Stomach (tissue), 4 donors: ENCODE measurements at regions not wholly inside any gene's neighbourhood (a gene's known extent, or its start where the extent isn't known, plus 50 kb on each side); places are given as distances from the start of the nearest gene placed in this dataset.

Experiments used
- EP300 ChIP-seq: sonication (generic); formaldehyde crosslinking; IDR thresholded peaks from one replicate; pipeline ENCODE4 v1.6.1; 2017; ENCODE audit warnings: antibody characterized with exemption
- POLR2A ChIP-seq, 4 donors: fragments of 450-650 bp; IDR thresholded peaks; one replicate each; pipeline ENCODE4 v1.6.1; 2016; ENCODE audit warnings: antibody characterized with exemption in 4 of 4, control low read depth in 2 of 4, mild to moderate bottlenecking in 1 of 4, moderate library complexity in 1 of 4
- POLR2AphosphoS5 ChIP-seq, 3 donors: sonication (generic); formaldehyde crosslinking; IDR thresholded peaks; one replicate each; pipeline ENCODE4 v1.6.1; 2016; ENCODE audit warnings: antibody characterized with exemption in 3 of 3
- TF ChIP-seq, protein P1 (sequence below), 7 experiments: fragments of 450-650 bp in 4 of 7; fragments of 200-600 bp in 3 of 7; sonication (generic) in 3 of 7; IDR thresholded peaks; one replicate each; pipeline ENCODE4 v1.5.1; 2016 to 2019; ENCODE audit warnings: antibody characterized with exemption in 7 of 7, control low read depth in 2 of 7, mild to moderate bottlenecking in 1 of 7

DNA sequence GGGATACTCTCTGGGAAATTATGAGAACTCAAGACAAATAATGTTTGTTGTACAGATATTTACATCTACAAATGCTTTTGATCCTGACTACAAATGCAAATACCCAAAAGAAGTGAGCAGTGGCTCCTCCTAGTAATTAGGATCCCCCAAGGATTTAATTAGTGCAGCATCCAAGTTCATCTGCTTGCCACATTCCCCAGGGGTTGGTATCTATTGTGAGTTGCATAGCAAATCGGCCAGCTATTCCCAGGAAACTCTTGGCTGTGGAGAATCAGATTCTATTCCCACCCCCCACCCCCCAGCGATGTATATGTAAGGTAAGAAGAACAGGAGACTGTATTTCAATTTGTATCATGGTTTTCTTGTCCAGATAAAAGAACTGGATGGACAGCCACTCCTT lies 725.1 kb upstream of the CDH7 start:
- TF ChIP-seq POLR2A (IDR thresholded peaks at IDR 0.05) = no peak
- TF ChIP-seq, protein P1, sequence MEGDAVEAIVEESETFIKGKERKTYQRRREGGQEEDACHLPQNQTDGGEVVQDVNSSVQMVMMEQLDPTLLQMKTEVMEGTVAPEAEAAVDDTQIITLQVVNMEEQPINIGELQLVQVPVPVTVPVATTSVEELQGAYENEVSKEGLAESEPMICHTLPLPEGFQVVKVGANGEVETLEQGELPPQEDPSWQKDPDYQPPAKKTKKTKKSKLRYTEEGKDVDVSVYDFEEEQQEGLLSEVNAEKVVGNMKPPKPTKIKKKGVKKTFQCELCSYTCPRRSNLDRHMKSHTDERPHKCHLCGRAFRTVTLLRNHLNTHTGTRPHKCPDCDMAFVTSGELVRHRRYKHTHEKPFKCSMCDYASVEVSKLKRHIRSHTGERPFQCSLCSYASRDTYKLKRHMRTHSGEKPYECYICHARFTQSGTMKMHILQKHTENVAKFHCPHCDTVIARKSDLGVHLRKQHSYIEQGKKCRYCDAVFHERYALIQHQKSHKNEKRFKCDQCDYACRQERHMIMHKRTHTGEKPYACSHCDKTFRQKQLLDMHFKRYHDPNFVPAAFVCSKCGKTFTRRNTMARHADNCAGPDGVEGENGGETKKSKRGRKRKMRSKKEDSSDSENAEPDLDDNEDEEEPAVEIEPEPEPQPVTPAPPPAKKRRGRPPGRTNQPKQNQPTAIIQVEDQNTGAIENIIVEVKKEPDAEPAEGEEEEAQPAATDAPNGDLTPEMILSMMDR (IDR thresholded peaks at IDR 0.05) = no peak
- no peak for TF ChIP-seq POLR2AphosphoS5 (IDR thresholded peaks at IDR 0.05)
- no peak for TF ChIP-seq EP300
